HUES48 (cell line): ENCODE measurements at regions not wholly inside any gene's neighbourhood (a gene's known extent, or its start where the extent isn't known, plus 50 kb on each side); places are given as distances from the start of the nearest gene placed in this dataset.

Experiments used
- H3K27ac ChIP-seq: one replicate; pipeline ENCODE4 v1.7.0; 2013; ENCODE audit warnings: low read depth, low read length, inconsistent platforms
- H3K27me3 ChIP-seq: 2 replicates; pipeline ENCODE4 v1.6.1; 2013; ENCODE audit warnings: mild to moderate bottlenecking, low read length; ENCODE audit not compliant: control insufficient read depth, insufficient read depth
- H3K36me3 ChIP-seq: 2 replicates; pipeline ENCODE4 v1.6.1; 2013; ENCODE audit warnings: low read length; ENCODE audit not compliant: control insufficient read depth, insufficient read depth
- H3K4me1 ChIP-seq: 2 replicates; pipeline ENCODE4 v1.6.1; 2013; ENCODE audit warnings: mild to moderate bottlenecking, low read length; ENCODE audit not compliant: control insufficient read depth, insufficient read depth
- H3K4me3 ChIP-seq: 2 replicates; pipeline ENCODE4 v1.5.1; 2013; ENCODE audit warnings: mild to moderate bottlenecking, low read depth, low read length
- H3K9ac ChIP-seq: 2 replicates; pipeline ENCODE4 v1.6.1; 2013; ENCODE audit warnings: mild to moderate bottlenecking, low read depth, low read length, moderate library complexity
- H3K9me3 ChIP-seq: 2 replicates; pipeline ENCODE4 v1.6.1; 2013; ENCODE audit warnings: low read length; ENCODE audit not compliant: control insufficient read depth, insufficient read depth

GRCh38 chr12:81835783-81836182 lies 76.6 kb upstream of the PPFIA2 start:
- Histone ChIP-seq H3K4me3 (no peak overlapping the region), H3K9me3 (no peaks in the 10 kb centered on the region), H3K27ac (no peak overlapping the region), H3K9ac (no peak overlapping the region), H3K36me3 (no peaks in the 10 kb centered on the region), H3K4me1 (no peaks in the 10 kb centered on the region), H3K27me3 (no peaks in the 10 kb centered on the region)

- H3K9ac ChIP-seq: no peak overlapping the region
- H3K9me3 ChIP-seq: no peaks in the 10 kb centered on the region
- no peaks in the 10 kb centered on the region for H3K4me1 ChIP-seq
- H3K27ac ChIP-seq: no peak overlapping the region
- no peaks in the 10 kb centered on the region for H3K36me3 ChIP-seq
- no peak overlapping the region for H3K4me3 ChIP-seq
- H3K27me3 ChIP-seq: no peaks in the 10 kb centered on the region
Measured at GRCh38 chr12:81819991-81820633, 61.0 kb upstream of the PPFIA2 start.

DNA sequence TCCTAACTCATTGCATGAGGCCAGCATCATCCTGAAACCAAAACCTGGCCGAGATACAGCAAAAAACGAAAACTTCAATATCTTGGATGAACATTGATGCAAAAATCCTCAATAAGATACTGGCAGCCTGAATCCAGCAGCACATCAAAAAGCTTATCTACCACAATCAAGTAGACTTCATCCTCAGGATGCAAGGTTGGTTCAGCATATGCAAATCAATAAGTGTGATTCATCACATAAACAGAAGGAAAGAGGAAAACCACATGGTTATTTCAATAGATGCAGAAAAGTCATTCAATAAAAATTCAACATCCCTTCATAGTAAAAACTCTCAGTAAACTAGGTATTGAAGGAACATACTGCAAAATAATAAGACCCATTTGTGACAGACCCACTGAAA lies 56.5 kb upstream of the PPFIA2 start:
- Histone ChIP-seq H3K9ac (no peak overlapping the region), H3K9me3 (no peaks in the 10 kb centered on the region), H3K4me3 (no peak overlapping the region), H3K27me3 (no peaks in the 10 kb centered on the region), H3K4me1 (peaks cover 6% of the 10 kb centered on the region; the same call in 1 of the 2 replicates), H3K27ac (no peak overlapping the region), H3K36me3 (no peaks in the 10 kb centered on the region)

DNA sequence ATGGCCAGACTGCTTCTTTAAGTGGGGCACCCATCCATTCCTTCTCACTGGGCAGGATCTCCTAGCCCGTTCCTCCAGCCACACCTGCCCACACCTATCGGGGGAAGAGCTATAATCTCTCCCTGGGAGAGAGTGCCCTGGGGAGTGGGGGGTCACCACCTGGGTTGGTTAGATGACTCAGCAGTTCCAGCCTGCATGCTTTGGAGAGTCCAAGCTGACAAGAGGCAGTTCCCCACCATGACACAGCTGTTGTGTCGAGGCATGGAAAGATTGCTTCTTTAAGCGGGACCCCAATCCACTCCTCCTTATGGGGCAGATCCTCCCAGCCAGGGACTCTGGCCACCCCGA lies 52.6 kb upstream of the PPFIA2 start:
- Histone ChIP-seq H3K4me1 (peaks cover 6% of the 10 kb centered on the region; the same call in 1 of the 2 replicates), H3K4me3 (no peak overlapping the region), H3K27ac (no peak overlapping the region), H3K9ac (no peak overlapping the region), H3K27me3 (no peaks in the 10 kb centered on the region), H3K9me3 (no peaks in the 10 kb centered on the region), H3K36me3 (no peaks in the 10 kb centered on the region)

DNA sequence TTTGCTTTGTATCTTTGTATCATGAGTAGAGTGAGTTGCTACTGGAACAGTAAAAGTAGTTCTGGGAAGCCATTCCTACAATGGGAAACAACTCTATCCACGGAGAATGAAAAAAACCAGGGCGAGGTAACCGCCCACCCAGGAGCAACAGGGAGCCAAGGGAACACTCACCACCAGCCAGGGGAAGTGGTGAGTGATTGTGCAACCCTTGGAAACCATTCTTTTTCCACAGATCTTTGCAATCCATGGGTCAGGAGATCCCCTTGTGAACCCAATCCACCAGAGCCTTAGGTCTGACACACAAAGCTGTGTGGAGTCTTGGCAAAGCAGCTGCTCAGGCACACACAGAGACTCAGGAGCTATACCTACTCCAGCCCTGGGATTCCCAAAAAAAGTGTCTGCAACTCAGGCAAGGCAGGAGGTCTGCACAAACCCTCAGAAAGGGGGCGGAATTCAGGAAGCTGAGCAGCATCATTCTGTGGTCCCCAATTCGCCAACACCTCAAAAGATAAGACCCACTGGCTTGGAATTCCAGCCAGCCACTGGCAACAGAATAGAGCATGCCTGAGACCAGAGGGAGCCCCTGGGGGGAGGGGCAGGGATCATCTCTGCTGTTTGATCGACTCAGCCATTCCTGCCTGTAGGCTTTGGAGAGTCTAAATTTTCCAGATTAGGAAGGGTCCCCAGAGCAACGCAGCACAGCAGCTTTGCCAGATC lies 52.1 kb upstream of the PPFIA2 start:
- H3K4me1 ChIP-seq: peaks cover 6% of the 10 kb centered on the region; the same call in 1 of the 2 replicates
- H3K9me3 ChIP-seq: no peaks in the 10 kb centered on the region
- no peaks in the 10 kb centered on the region for H3K36me3 ChIP-seq
- no peaks in the 10 kb centered on the region for H3K27me3 ChIP-seq
- H3K27ac ChIP-seq: no peak overlapping the region
- H3K4me3 ChIP-seq: no peak overlapping the region
- no peak overlapping the region for H3K9ac ChIP-seq

GRCh38 chr12:81809829-81810595 lies 50.9 kb upstream of the PPFIA2 start:
- H3K9ac ChIP-seq: no peak overlapping the region
- H3K27me3 ChIP-seq: no peaks in the 10 kb centered on the region
- H3K9me3 ChIP-seq: no peaks in the 10 kb centered on the region
- H3K27ac ChIP-seq: no peak overlapping the region
- H3K36me3 ChIP-seq: no peaks in the 10 kb centered on the region
- H3K4me3 ChIP-seq: no peak overlapping the region
- H3K4me1 ChIP-seq: peaks cover 6% of the 10 kb centered on the region; the same call in 1 of the 2 replicates

GRCh38 chr12:81809113-81809777 lies 50.1 kb upstream of the PPFIA2 start:
- Histone ChIP-seq H3K27me3 (no peaks in the 10 kb centered on the region), H3K9me3 (no peaks in the 10 kb centered on the region), H3K9ac (no peak overlapping the region), H3K4me3 (no peak overlapping the region), H3K27ac (no peak overlapping the region), H3K36me3 (no peaks in the 10 kb centered on the region), H3K4me1 (peaks cover 6% of the 10 kb centered on the region; the same call in 1 of the 2 replicates)
